Upper lobe of right lung (tissue), 1 donor: ENCODE measurements at regions not wholly inside any gene's neighbourhood (a gene's known extent, or its start where the extent isn't known, plus 50 kb on each side); places are given as distances from the start of the nearest gene placed in this dataset.

ENCODE experiments used
- ATAC-seq: fragments of 200-7000 bp; cut with Tn5 transposase; one replicate; pipeline ENCODE4 v1.9.1; 2020; ENCODE audit warnings: mild to moderate bottlenecking, moderate library complexity
- DNase-seq: peaks from one replicate; pipeline ENCODE4 v3.0.0-alpha.2; 2020
- H3K27ac ChIP-seq: fragments of 200-600 bp; one replicate; pipeline ENCODE4 v1.8.0; 2022
- H3K27me3 ChIP-seq: fragments of 200-600 bp; one replicate; pipeline ENCODE4 v1.8.0; 2022; ENCODE audit warnings: mild to moderate bottlenecking
- H3K36me3 ChIP-seq: fragments of 200-600 bp; one replicate; pipeline ENCODE4 v1.8.0; 2022
- H3K4me1 ChIP-seq: fragments of 200-600 bp; one replicate; pipeline ENCODE4 v1.8.0; 2022
- H3K4me3 ChIP-seq: fragments of 200-600 bp; one replicate; pipeline ENCODE4 v1.8.0; 2022; ENCODE audit warnings: mild to moderate bottlenecking
- H3K9me3 ChIP-seq: fragments of 200-600 bp; one replicate; pipeline ENCODE4 v1.8.0; 2022
- intact Hi-C: fragments of 100-400 bp; cut with DNase I; formaldehyde crosslinking; loops from one replicate; pipeline ENCODE4 v1.11.0; 2022
- TF ChIP-seq, protein P1 (sequence below): fragments of 200-600 bp; IDR thresholded peaks from one replicate; pipeline ENCODE4 v1.8.0; 2022; ENCODE audit warnings: antibody characterized with exemption
- donor health status: DM: no; HTN: yes; CAD: no; lungs with severe emphysema.

DNA sequence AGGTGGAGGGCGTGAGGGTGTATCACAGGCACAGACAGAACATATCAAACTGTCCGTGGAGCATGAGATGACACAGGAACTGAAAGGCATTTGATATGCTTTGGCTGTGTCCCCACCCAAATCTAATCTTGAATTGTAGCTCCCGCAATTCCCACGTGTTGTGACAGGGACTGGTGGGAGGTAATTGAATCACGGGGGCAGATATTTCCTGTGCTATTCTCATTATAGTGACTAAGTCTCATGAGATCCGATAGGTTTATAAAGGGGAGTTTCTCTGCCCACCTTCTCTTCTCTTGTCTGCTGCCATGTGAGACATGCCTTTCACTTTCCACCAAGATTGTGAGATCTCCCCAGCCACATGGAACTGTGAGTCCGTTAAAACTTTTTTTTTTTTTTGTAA is 123.1 kb upstream of the PIEZO2 start:
- no peak for DNase-seq
- TF ChIP-seq, protein P1, sequence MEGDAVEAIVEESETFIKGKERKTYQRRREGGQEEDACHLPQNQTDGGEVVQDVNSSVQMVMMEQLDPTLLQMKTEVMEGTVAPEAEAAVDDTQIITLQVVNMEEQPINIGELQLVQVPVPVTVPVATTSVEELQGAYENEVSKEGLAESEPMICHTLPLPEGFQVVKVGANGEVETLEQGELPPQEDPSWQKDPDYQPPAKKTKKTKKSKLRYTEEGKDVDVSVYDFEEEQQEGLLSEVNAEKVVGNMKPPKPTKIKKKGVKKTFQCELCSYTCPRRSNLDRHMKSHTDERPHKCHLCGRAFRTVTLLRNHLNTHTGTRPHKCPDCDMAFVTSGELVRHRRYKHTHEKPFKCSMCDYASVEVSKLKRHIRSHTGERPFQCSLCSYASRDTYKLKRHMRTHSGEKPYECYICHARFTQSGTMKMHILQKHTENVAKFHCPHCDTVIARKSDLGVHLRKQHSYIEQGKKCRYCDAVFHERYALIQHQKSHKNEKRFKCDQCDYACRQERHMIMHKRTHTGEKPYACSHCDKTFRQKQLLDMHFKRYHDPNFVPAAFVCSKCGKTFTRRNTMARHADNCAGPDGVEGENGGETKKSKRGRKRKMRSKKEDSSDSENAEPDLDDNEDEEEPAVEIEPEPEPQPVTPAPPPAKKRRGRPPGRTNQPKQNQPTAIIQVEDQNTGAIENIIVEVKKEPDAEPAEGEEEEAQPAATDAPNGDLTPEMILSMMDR, result no peak
- no peaks in the 10 kb centered on the region for H3K9me3 ChIP-seq
- H3K4me1 ChIP-seq, result no peaks in the 10 kb centered on the region
- no peak overlapping the region for H3K27ac ChIP-seq
- intact Hi-C loops, result no loop called here
- H3K4me3 ChIP-seq, result no peak overlapping the region
- H3K36me3 ChIP-seq, result no peaks in the 10 kb centered on the region
- no peak for ATAC-seq
- H3K27me3 ChIP-seq, result no peaks in the 10 kb centered on the region

DNA sequence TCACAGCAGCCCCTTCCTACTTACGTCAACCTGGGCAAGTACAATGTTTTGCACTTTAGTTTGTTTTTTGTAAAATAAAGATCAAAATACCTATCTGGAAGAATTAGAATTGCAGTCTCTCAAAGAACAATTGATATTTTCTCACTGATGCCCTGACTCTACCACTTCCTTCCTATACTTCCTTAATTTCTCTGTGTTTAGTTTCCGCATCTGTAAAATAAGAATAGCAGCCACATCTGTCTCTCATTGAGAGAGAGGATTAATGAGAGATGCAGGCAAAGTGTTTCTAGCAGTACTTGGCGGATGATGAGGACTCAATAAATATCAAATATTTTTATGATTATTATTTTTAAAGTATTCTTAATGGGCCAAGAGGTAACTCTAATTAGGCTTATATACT is 122.6 kb upstream of the PIEZO2 start:
- Histone ChIP-seq H3K9me3 (no peaks in the 10 kb centered on the region), H3K4me1 (no peaks in the 10 kb centered on the region), H3K27me3 (no peaks in the 10 kb centered on the region), H3K4me3 (no peak overlapping the region), H3K36me3 (no peaks in the 10 kb centered on the region), H3K27ac (no peak overlapping the region)
- TF ChIP-seq, protein P1, result no peak
- intact Hi-C loops, result no loop called here
- no peak for DNase-seq
- no peak for ATAC-seq

DNA sequence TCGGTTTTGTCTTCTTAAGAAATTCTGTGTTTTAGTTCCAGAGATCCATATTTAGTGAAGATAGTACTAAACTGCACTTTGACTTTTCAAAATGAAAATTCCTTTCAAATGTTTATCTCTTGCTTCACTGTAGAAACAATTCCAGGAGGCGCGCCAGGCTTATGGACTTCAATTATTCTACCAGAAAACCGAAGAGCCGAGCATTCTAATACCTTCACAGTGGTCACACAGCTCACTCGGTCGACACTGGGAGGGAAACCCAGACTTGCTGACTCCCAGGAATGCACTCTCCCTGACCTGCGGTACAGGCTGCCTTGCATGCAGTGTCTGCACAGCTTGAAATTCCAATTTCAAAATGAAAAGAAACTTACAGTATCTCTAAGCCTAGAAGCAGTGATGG is 119.9 kb upstream of the PIEZO2 start:
- Histone ChIP-seq H3K27me3 (no peaks in the 10 kb centered on the region), H3K4me3 (no peak overlapping the region), H3K36me3 (no peaks in the 10 kb centered on the region), H3K9me3 (no peaks in the 10 kb centered on the region), H3K27ac (no peak overlapping the region), H3K4me1 (no peaks in the 10 kb centered on the region)
- DNase-seq, result no peak
- intact Hi-C loops, result no loop called here
- TF ChIP-seq, protein P1, result no peak
- ATAC-seq, result no peak

DNA sequence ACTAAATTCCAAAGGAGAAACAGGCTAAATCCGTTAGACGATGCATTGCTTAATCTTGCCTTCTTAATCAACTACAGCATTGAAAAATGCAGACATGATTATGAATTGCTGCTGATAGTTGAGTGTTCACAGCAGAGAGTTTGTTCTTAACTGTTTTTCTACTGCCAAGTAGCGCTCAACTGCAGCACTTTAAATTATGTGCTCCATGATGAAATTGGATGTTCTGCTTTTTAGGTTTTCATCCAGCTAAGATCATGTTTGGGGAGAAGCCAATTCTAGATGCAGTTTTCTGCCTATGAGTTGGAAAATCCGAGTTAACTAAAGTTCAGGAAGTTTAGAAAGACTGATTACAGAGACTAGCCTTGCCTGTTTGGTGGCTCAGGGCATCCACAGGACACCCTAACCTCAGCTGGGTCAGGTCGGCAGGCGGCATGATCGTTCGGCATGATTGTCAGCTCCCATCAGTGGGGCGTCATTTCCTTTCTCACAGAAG is 119.4 kb upstream of the PIEZO2 start:
- H3K27me3 ChIP-seq, result no peaks in the 10 kb centered on the region
- H3K36me3 ChIP-seq, result no peaks in the 10 kb centered on the region
- H3K27ac ChIP-seq, result no peak overlapping the region
- DNase-seq (no peak), ATAC-seq (no peak)
- no peaks in the 10 kb centered on the region for H3K9me3 ChIP-seq
- H3K4me3 ChIP-seq, result no peak overlapping the region
- H3K4me1 ChIP-seq, result no peaks in the 10 kb centered on the region
- intact Hi-C loops, result no loop called here
- TF ChIP-seq, protein P1, result no peak

DNA sequence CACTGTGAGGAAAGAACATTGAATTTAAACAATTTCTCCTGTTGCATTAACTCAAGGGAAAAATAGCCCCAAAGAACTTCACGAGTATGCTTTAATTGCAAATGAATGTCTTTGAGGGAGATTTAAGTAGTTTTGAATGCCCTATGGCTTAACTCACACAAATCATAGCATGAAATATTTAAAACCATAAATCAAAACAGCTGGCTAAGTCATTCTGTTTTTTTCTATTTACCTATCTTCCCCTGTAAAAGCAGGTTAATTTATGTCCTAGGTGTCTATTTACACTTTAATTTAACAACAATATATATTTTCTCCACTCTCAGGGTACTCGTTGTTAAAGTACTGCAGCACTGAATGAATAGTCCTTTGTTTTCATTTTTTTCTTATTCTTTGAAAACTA is 118.8 kb upstream of the PIEZO2 start:
- no peak overlapping the region for H3K4me3 ChIP-seq
- H3K36me3 ChIP-seq, result no peaks in the 10 kb centered on the region
- no peak overlapping the region for H3K27ac ChIP-seq
- ATAC-seq, result no peak
- no peaks in the 10 kb centered on the region for H3K27me3 ChIP-seq
- DNase-seq, result no peak
- TF ChIP-seq, protein P1, result no peak
- H3K4me1 ChIP-seq, result no peaks in the 10 kb centered on the region
- no peaks in the 10 kb centered on the region for H3K9me3 ChIP-seq
- intact Hi-C loops, result no loop called here
